ENCODE measurements at regions not wholly inside any gene's neighbourhood (a gene's known extent, or its start where the extent isn't known, plus 50 kb on each side); places are given as distances from the start of the nearest gene placed in this dataset.

DNA sequence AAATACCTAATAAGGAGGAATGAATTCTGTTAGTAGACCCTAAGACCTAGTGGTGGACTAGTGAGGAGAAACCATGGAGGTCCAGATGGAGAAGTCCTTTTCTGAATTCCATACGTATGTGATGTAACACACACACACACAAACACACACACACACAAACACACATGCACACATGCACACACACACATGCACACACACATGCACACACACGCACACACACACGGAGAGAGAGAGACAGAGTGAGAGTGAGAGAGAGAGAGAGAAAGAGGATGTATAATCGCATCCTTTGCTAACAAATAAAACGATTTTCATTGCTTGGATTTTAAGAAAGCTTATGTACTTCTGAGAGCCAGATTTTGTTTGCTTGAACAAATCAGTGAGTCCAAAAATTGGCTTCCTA, 132.6 kb upstream of the CEP162 start:
- no peak for DNase-seq (ENCODE audit: low spot score)
- intact Hi-C loops (cut with micrococcal nuclease), result no loop called here
- no peaks in the 10 kb centered on the region for H3K27me3 Mint-ChIP-seq (ENCODE audit: insufficient read depth)
- no peak overlapping the region for H3K4me3 Mint-ChIP-seq
- no peaks in the 10 kb centered on the region for H3K4me1 Mint-ChIP-seq (ENCODE audit: low read depth)
- no peaks in the 10 kb centered on the region for H3K36me3 Mint-ChIP-seq (ENCODE audit: low read depth)
- H3K9me3 Mint-ChIP-seq, result no peaks in the 10 kb centered on the region
- H3K27ac Mint-ChIP-seq, result no peak overlapping the region

DNA sequence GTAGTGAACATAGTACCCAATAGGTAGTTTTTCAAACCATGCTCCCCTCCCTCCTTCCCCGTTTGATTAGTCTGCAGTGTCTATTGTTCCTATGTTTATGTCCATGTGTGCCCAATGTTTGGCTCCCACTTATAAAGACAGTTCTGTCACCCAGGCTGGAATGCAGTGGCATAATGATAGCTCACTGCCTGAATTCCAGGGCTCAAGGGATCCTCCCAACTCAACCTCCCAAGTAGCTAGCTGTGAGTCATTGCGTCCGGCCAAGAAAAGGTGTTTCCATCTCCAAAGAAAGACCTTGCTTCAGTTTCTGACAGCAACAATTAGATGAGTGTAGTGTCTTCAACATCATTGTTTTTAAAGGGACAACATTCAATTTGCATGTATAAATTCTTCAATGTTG, 131.1 kb upstream of the CEP162 start:
- Mint-ChIP-seq H3K27ac (no peak overlapping the region), H3K27me3 (ENCODE audit: insufficient read depth) (no peaks in the 10 kb centered on the region), H3K4me3 (no peak overlapping the region), H3K9me3 (no peaks in the 10 kb centered on the region), H3K4me1 (ENCODE audit: low read depth) (no peaks in the 10 kb centered on the region), H3K36me3 (ENCODE audit: low read depth) (no peaks in the 10 kb centered on the region)
- intact Hi-C loops (cut with micrococcal nuclease), result no loop called here
- no peak for DNase-seq (ENCODE audit: low spot score)

DNA sequence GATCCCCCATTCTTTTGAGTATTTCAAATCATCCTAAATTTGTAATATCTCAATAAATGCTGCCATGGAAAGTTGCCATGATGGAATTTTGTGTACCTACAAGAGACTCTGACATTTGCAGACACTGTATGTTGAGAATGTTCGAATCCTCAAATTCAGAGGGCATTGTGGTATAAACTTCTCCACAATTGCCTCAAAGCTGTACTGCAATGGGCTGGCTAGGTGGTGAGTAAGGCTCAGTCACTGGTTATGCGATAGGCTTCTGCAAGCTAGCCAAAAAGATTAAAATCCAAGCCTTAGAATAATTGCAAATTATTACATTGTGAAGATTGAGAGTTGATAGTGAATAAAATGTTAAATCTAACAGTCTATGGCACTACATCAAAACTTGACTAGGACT, 130.2 kb upstream of the CEP162 start:
- no peak for DNase-seq (ENCODE audit: low spot score)
- Mint-ChIP-seq H3K4me1 (ENCODE audit: low read depth) (no peaks in the 10 kb centered on the region), H3K4me3 (no peak overlapping the region), H3K9me3 (no peaks in the 10 kb centered on the region), H3K36me3 (ENCODE audit: low read depth) (no peaks in the 10 kb centered on the region), H3K27ac (no peak overlapping the region), H3K27me3 (ENCODE audit: insufficient read depth) (no peaks in the 10 kb centered on the region)
- intact Hi-C loops (cut with micrococcal nuclease), result no loop called here

DNA sequence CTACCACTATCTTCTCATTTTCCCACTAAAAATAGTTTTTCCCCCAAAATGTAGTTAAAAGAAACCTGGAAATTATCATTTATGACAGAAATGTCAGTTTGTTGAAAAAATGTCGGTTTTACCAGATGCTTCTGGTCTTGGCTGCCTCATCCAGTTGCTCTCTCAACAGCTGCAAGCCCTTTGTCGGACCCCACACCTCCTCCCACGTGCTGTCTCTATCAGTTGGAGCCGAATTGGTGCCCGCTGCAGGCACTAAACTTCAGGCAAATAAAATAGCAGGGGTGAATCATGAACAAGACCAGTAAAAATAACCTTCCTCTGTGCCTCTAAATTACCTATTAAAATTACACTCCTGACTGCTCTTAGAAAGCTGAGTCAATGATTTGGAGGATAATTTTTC, 129.5 kb upstream of the CEP162 start:
- intact Hi-C loops (cut with micrococcal nuclease), result no loop called here
- DNase-seq (ENCODE audit: low spot score), result no peak
- H3K27me3 Mint-ChIP-seq (ENCODE audit: insufficient read depth), result no peaks in the 10 kb centered on the region
- H3K4me1 Mint-ChIP-seq (ENCODE audit: low read depth), result no peaks in the 10 kb centered on the region
- no peaks in the 10 kb centered on the region for H3K36me3 Mint-ChIP-seq (ENCODE audit: low read depth)
- no peak overlapping the region for H3K4me3 Mint-ChIP-seq
- no peak overlapping the region for H3K27ac Mint-ChIP-seq
- H3K9me3 Mint-ChIP-seq, result no peaks in the 10 kb centered on the region

DNA sequence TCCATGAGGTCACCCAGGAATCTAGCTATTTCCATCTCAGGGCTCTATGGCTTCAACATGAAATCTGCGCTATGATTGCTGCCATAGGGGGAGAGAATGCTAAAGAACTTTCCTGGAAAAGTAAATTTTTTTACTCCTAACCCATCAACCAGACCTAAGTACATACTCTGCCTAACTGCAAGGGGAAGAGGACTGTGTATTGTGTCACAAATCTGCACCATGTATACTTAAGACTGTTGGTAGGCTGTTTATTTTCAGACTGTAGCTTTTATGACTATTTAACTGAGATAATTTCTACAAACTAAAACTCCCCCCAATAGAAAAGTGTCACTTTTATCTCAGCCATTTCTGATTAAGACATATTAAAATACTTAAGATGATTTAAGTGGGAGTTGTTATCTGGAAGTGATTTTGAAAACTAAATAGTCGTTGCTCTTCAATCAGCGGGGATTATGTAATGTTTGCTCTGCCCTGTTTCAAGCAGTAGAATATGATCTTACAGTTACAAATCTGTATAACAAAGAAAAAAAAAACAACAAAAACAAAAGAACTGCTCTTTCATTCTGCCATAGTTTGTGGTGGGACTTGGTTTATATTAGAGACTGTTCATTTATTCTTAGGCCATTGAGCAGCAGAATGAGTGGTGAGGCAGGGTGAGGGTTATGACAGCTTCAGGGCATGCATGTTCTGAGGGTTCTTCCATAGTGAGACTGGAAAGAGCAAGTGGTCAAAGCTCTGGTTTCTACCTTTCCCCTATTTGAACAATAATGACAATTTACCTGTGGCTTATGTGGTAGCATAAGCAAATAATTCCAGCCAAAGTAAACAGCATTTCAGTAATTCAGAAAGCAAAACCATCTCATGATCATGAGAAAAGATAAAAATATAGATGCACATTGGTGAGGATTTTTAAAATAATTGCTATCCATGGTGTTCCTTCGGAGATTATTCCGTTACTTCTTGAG, 126.3 kb upstream of the CEP162 start:
- no peak for DNase-seq (ENCODE audit: low spot score)
- Mint-ChIP-seq H3K4me3 (no peak overlapping the region), H3K9me3 (no peaks in the 10 kb centered on the region), H3K27me3 (ENCODE audit: insufficient read depth) (no peaks in the 10 kb centered on the region), H3K36me3 (ENCODE audit: low read depth) (no peaks in the 10 kb centered on the region), H3K27ac (no peak overlapping the region), H3K4me1 (ENCODE audit: low read depth) (no peaks in the 10 kb centered on the region)
- intact Hi-C loops (cut with micrococcal nuclease), result no loop called here

DNA sequence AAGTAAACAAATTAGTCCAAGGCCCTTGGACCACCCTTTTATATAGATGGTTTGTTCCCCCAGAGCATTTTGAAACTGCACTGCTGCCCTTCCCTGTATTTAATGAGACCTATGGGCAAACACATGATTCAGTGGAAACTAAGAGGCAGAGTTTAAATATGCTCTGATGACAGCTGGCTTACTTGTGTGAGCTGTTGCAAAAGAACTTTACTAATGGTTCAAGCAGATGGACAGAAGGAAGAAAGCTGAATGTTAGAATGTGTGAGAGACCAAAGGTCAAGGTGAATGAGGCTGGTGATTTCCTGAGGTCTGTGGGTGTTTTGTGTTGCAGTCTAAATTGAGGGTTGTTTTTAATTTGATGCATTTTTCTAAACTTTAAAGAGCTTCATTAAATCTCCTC, 123.0 kb upstream of the CEP162 start:
- no peak for DNase-seq (ENCODE audit: low spot score)
- Mint-ChIP-seq H3K4me1 (ENCODE audit: low read depth) (no peaks in the 10 kb centered on the region), H3K36me3 (ENCODE audit: low read depth) (no peaks in the 10 kb centered on the region), H3K4me3 (no peak overlapping the region), H3K9me3 (no peaks in the 10 kb centered on the region), H3K27me3 (ENCODE audit: insufficient read depth) (no peaks in the 10 kb centered on the region), H3K27ac (no peak overlapping the region)
- intact Hi-C loops (cut with micrococcal nuclease), result no loop called here

DNA sequence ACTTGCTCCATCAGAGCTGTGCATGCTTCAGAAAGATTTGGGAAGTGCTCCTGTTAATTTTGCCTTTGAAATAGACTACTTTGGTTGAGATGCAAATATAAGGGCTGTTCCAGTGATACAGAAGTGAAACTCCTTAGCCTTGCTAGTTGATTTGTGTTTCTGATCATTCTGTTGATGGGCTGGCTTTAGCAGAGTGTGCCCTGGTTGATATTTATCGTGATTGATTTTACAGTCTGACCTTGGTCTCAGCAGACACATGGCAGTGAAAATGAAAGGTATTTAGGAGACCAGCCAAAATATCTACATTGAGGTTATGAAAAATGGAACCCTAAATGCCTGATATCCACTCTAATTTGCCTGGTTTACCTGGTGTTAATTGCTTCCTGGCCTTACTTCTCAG, 122.1 kb upstream of the CEP162 start:
- no peak overlapping the region for H3K27ac Mint-ChIP-seq
- intact Hi-C loops (cut with micrococcal nuclease), result no loop called here

DNA sequence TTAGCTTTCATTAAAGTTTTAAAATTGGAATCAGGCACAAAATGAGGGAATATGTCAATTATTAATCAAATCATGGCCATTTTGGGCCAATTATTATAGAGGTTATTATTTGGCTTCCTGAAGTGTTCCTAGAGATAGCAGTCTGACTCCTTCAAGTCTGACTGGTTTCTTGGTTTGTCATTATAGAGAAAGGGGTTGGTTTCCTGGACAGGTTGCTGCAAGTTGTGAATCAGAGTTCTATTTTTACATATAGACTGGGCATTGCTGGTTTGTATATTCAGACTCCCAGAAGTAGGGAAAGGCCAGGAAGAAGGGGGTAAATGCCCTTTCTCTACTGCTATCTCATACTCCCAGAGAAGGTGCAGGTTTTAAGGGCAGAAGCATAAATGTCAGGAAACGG, 121.4 kb upstream of the CEP162 start:
- H3K27me3 Mint-ChIP-seq (ENCODE audit: insufficient read depth), result no peaks in the 10 kb centered on the region
- no peaks in the 10 kb centered on the region for H3K4me1 Mint-ChIP-seq (ENCODE audit: low read depth)
- intact Hi-C loops (cut with micrococcal nuclease), result no loop called here

More for the DNA sequence above, 122.1 kb upstream of the CEP162 start:
- Mint-ChIP-seq H3K4me1 (ENCODE audit: low read depth) (no peaks in the 10 kb centered on the region), H3K27me3 (ENCODE audit: insufficient read depth) (no peaks in the 10 kb centered on the region), H3K9me3 (no peaks in the 10 kb centered on the region), H3K36me3 (ENCODE audit: low read depth) (no peaks in the 10 kb centered on the region), H3K4me3 (no peak overlapping the region)
- DNase-seq (ENCODE audit: low spot score), result no peak

DNA sequence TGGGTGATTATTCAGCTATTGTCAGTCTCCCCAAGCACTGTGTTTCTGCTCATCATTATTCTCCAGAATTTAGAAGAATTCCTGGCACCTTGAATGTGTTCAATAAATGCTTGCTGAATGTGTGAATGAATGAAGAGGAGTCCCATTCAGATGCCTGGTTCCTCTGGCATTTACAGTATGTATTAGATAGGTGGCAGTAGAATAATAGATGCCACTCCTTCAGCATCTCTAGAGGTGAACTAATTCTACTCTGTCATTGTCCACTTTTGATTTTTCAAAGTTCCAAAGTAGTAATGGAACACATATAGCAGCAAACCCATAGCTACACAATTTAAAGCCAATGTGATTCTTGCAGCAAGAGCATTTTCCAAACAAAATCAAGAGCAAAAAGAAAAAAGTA, 118.9 kb upstream of the CEP162 start:
- no peak for DNase-seq (ENCODE audit: low spot score)
- Mint-ChIP-seq H3K4me3 (no peak overlapping the region), H3K4me1 (ENCODE audit: low read depth) (no peaks in the 10 kb centered on the region), H3K36me3 (ENCODE audit: low read depth) (no peaks in the 10 kb centered on the region), H3K9me3 (peaks cover 3% of the 10 kb centered on the region), H3K27me3 (ENCODE audit: insufficient read depth) (no peaks in the 10 kb centered on the region), H3K27ac (no peak overlapping the region)
- intact Hi-C loops (cut with micrococcal nuclease), result no loop called here

More for the DNA sequence above, 121.4 kb upstream of the CEP162 start:
- Mint-ChIP-seq H3K9me3 (no peaks in the 10 kb centered on the region), H3K27ac (no peak overlapping the region), H3K4me3 (no peak overlapping the region), H3K36me3 (ENCODE audit: low read depth) (no peaks in the 10 kb centered on the region)
- DNase-seq (ENCODE audit: low spot score), result no peak

DNA sequence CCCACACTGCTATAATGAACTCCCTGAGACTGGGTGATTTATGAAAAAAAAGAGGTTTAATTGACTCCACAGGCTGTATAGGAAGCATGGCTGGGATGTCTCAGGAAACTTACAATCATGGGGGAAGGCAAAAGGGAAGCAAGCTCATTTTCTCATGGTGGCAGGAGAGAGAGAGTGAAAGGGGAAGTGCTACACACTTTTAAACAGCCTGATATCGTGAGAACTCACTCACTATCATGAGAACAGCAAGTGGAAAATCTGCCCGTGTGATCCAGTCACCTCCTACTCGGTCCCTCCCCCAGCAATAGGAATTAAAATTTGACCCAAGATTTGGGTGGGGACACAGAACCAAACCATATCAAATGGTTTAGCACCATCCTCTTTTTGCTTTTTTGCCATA, 116.6 kb upstream of the CEP162 start:
- intact Hi-C loops (cut with micrococcal nuclease), result no loop called here
- Mint-ChIP-seq H3K4me1 (ENCODE audit: low read depth) (no peaks in the 10 kb centered on the region), H3K36me3 (ENCODE audit: low read depth) (no peaks in the 10 kb centered on the region), H3K4me3 (no peak overlapping the region), H3K27me3 (ENCODE audit: insufficient read depth) (no peaks in the 10 kb centered on the region), H3K9me3 (peaks cover 5% of the 10 kb centered on the region), H3K27ac (no peak overlapping the region)
- no peak for DNase-seq (ENCODE audit: low spot score)

DNA sequence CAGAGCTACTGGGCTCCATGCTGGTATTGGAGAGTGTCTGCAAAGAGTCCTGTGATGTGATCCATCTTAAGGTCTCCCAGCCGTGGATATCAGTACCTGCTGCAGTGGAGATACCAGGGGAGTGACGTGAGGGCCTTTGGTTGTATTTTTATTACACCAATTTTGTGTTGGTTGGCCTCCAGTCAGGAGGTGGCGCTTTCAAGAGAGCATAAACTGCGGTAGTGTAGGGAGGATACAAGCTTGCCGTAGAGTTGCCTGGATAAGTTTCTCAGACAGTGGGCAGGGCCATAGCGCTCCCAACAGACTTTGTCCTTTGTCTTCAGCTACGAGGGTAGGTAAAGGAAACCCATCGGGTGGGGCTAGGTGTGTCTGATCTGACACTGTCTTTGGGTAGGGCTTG, 113.0 kb upstream of the CEP162 start:
- H3K9me3 Mint-ChIP-seq, result peaks cover 13% of the 10 kb centered on the region
- H3K36me3 Mint-ChIP-seq (ENCODE audit: low read depth), result no peaks in the 10 kb centered on the region
- no peak overlapping the region for H3K4me3 Mint-ChIP-seq
- intact Hi-C loops (cut with micrococcal nuclease), result no loop called here
- H3K27ac Mint-ChIP-seq, result no peak overlapping the region
- DNase-seq (ENCODE audit: low spot score), result no peak
- no peaks in the 10 kb centered on the region for H3K27me3 Mint-ChIP-seq (ENCODE audit: insufficient read depth)
- no peaks in the 10 kb centered on the region for H3K4me1 Mint-ChIP-seq (ENCODE audit: low read depth)

DNA sequence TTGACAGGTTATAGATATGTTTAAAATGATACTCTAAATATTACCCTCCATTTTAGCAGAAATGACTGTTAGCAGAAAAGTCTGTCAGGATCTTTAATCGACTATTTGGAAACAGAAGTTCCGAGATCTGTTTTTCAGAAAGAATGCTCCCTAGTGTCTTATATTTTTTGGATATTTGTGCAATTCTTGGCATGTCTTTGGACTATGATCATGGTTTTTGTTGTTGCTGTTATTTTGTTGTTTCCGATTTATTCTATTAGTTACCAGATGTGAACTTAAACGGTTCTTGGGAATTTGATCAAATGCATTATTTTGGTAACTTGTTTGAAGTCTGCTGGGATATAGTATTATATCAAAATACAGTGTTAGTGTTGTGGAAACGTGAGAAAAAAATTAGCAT, 106.4 kb upstream of the CEP162 start:
- Mint-ChIP-seq H3K4me3 (no peak overlapping the region), H3K36me3 (ENCODE audit: low read depth) (no peaks in the 10 kb centered on the region), H3K27me3 (ENCODE audit: insufficient read depth) (no peaks in the 10 kb centered on the region), H3K9me3 (peaks cover 8% of the 10 kb centered on the region), H3K27ac (no peak overlapping the region), H3K4me1 (ENCODE audit: low read depth) (no peaks in the 10 kb centered on the region)
- DNase-seq (ENCODE audit: low spot score), result no peak
- intact Hi-C loops (cut with micrococcal nuclease), result no loop called here

DNA sequence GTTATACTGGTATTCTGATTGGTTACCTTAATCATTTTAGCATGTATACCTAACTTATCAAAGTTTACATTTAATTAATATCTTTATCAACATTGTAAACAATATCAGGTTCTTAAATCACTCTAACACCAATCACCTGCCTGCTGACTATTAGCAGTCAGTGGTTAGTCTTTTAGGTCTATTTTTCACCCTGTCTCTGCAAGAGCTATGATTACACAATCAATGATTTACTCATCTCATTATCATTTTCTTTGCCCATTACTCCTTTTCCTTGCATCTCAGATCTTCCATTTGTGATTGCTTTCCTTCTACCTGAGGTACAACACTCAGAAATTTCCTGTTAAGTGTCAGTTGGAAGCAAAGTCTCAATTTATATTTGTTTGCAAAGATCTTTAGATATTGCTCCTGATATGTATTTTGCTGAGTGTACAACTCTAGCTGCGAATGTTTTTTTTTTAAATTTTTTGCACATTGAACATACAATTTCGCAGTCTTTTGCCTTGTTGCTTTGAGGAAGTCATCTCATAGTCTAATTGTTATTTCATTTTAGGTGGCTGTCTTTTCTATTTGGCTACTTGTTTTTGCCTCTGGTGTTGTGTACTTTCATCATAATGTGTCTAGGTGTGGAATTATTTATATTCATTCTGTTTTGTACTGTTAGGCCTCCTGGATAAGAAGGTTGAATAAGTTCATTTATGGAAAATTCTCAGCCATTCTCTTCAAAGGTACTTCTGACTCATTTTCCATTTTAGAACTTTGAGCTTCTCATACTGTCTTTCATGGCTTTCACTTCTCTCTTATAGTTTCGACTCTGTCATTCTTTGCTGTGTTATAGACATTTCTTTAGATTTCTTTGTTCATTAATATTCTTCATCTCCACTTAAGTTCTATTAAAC, 104.9 kb upstream of the CEP162 start:
- no peak overlapping the region for H3K27ac Mint-ChIP-seq
- no peak for DNase-seq (ENCODE audit: low spot score)
- H3K4me1 Mint-ChIP-seq (ENCODE audit: low read depth), result no peaks in the 10 kb centered on the region
- no peaks in the 10 kb centered on the region for H3K9me3 Mint-ChIP-seq
- H3K4me3 Mint-ChIP-seq, result no peak overlapping the region
- no peaks in the 10 kb centered on the region for H3K36me3 Mint-ChIP-seq (ENCODE audit: low read depth)
- no peaks in the 10 kb centered on the region for H3K27me3 Mint-ChIP-seq (ENCODE audit: insufficient read depth)
- intact Hi-C loops (cut with micrococcal nuclease), result no loop called here
